HG03066 (cell line): ENCODE measurements at regions not wholly inside any gene's neighbourhood (a gene's known extent, or its start where the extent isn't known, plus 50 kb on each side); places are given as distances from the start of the nearest gene placed in this dataset.
"Not testable (repeated sequence)": the region's sequence is repeated elsewhere in the genome, so short reads cannot be mapped to it uniquely, and the experiment has no call there.

Source experiments
- ATAC-seq: cut with Tn5 transposase; IDR thresholded peaks from one replicate; pipeline ENCODE4 v1.9.1; 2021; ENCODE audit warnings: low read depth; ENCODE audit not compliant: unreplicated experiment

DNA sequence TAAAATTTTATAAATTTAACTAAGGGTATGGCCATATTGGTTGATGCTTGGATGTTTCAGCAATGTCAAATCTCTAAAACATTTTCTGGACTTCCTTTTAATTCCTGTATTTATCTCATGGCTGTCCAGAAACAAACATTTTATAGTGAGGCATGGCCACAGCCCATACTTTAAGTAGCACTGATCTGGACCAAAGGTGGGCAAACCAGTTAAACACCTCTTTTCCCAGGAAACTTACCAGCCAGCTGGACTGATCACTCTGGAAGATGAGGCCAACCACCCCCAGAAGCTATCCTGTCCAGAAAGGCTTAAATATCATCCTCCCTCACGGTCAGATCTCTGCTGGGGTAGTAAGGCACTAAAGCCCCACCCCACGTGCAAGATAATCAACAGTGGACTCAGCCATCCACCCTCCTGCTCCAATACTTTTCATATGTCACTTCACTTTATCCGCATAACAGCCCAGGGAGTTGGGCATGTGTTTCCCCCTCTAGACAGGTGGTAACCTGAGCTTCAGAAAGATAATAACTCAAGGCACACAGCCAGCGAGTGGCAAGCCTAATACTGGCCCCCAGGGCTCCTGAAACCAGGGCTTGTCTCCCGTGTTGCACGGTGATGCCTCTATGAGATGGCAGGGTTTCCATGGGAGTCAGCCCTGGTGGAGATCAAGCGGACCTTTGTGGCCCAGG, 120.5 kb upstream of the NGF start:
- ATAC-seq, result no peak

DNA sequence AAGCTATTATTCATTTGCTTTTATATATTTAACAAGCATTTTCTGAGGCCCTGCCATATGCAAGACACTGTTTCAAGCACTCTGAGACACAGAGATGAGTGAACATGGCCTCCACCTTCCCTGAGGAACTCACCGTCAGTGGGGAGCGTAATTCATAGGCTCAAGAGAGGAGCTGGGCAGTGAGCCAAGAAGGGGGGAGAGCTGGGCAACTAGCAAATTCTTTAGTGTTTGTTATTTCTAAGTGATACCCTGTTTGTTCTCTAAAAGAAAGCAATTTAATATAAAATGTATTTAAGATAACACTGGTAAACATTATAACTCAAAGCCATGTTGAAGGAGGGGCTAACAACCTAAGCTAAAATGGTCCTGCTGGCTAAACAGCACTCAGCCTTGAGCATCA, 119.2 kb upstream of the NGF start:
- no peak for ATAC-seq

DNA sequence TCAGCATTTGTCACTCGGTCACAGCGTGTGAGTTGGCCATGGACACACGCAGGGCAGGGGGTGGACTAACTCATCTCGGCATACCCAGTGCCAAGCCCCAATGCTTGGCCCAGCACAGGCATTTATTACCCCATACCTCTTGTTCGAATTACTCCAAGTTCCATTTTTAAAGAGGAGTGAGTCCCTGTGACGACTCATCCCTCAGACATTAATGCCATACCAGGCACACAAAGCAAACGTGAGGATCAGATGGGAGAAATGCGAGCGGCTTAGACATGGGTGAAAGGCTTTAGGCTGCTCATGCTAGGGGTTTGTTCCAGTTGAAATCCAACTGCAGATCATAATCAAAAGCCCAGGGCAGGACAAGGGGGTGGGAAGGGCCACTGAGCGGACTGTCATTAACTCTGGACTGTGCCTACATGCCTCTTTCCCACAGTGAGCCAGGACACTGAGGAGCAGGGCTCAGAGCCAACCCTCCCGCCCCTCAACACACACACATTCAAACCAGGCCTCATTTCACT, 118.5 kb upstream of the NGF start:
- no peak for ATAC-seq

DNA sequence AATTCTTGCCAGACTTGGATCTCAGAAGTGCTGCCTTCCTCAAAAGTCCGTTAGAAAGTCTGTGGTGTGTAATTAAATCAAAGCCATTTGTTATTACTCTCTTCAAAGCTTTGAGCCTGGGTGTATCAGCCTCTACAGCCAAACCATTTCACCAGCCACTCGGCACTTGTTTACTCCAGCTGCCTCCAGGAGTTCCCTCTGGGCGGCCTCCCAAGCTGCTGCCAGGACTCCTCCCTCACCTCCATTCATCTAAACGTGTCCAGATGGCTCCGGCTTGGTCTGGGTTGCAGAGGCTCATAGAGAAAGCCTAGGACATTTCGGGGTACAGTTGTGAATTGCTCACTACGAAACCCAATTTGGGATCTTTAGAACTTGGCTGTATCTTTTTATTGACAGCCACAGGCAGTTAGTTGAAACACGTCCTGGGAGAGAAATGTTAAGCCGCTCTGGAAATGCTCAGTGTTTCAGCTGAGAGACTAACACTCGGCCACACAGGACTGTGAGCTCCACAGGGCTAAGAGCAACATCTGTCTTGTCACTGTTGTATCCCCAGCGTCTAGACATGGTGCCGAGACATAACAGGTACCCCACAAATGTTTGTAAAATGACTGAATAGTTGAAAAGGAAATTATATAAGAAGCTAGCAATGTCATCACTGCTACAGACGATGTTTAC, 116.9 kb upstream of the NGF start:
- ATAC-seq, result no peak

DNA sequence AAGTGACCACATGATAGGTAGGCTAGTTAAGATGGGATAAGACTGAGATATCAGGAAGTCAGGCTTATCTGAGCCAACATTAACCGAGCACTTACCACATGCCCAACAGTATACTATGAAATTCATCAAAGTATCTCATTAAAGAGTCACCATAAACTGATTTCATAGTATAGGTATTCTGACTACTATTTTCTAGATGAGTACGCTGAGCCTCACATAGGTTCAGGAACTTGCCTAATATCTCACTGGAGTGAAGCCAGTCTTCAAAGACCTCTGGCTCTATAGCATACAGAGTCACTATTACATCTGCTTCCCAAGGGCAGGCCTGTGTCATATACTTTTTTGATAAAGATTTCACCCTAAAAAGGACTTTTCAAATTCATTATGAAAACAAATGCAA, 115.6 kb upstream of the NGF start:
- no peak for ATAC-seq

DNA sequence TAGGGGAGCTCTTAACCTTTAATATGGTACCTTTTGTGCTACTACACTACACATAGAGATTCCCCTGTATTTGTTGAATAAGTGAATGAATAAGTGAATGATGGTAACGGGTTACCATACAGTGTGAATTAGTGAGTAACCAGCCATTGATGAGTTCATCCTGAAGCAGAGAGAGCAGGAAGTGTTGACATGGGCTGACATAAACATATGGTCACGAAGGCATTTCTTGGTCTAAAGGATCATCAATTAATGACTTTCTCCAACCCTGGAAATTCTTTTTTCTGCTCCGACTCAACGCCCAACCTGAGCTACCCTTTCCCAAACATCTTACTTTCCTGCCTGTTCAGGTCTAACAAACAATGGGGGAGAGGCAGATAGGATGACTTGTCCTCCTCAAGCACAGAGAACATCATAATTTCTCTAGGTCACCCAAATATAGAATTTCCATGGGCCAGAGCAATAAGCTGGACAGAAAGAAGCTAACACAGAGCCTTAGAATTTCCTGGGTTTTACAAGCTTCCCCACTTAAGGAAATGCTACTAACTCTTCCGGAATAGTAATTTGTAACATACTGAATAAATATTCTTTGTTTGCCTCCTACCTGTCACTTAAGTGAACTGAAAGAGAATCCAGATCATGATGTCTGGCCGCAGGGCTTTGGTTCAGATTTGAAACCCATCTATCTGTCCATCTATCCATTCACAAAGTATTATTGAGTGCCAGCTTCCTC, 114.7 kb upstream of the NGF start:
- no peak for ATAC-seq

DNA sequence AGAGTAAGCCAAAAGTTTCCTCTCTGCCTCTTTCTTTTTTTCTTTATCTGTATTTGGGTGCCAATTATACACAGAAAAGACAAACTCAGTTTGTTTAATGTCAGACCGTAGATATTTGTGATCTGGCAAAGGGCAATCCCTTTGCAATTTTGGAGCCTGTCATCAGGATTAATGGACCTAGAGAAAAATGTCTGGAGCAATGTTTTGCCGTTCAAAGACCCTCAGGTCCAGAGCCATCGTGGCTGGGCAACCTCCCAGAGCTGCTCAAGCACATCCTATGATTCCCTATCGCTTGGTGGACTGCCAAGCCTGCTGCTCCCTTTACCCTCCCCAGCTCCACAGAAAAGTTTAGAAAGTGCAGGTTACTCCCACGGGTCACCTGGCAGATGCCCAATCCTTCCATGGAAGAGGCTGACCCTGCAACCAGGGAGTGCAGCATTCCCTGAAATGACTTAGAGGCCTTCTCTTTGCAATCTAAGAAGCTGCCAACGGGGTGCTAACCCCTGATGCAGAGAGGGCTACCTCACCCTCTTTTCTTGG, 112.5 kb upstream of the NGF start:
- no peak for ATAC-seq

DNA sequence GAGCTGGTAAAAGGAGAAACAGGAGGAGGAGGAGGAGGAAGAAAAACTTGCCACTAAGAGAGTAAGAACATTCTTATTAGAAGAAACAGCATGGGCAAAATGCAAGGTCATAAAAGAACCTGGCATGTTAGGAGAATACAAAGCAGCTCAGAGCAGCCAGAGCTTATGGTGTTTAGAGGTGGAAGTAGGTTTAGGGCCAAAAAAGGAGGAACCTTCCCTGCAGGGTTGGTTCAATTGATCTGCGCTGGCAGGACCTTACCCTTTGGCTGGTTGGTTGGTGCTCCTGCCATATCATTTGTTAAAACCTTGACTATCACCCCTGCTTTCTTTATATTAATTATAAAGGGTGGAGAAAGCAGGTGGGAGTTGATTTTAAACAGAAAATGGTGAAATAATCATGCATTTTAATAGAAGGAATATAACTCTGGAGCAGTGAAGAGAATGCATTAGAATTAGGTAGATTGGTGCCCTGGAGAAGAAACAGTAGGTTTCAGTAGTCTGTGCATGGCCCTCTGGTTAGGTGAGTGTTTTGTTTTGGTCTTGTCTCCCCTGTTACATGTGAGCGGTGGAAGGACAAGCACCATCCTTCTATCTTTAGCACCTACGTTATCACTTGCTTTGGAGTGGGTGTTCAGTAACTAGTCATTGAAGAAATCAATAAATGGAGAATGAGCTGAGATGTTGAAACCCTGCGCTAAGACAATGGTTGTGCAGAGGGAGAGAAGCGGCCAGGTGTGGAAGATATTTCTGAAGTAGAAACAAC, 110.4 kb upstream of the NGF start:
- no peak for ATAC-seq

DNA sequence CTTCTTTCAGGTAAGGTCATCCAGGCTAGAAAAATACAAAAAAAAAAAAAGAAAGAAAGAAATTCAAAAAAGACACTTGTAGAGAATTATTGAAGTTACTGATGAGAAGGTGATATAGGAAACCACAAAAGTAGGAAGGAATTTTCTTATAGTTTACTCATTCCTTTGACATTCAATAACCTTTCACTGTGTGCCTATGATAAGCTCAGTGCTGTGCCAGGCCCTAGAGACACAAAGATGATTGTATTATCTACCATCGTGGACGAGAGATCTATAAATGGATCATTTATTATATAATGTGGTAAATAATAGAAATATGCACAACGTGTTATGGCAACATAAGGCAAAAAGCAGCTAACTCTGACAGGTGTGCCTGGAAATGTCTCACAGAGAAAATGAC, 109.6 kb upstream of the NGF start:
- no peak for ATAC-seq

DNA sequence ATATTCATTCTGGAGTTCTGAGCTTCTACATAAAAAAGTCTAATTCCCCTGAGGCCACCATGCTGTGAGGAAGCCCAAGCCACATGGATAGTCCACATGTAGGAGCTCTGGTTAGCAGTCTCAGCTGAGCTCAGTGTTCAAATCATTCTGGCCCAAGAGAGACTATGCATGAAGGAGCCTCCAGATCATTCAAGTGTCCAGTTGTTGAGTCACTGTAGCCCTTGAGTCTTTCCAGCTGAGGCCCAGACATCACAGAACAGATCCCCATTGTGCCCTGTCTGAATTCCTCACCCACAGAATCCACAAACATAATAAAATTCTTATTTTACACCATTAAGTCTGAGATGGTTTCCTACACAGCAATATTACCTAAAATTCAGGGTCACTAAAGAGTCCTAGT, 107.0 kb upstream of the NGF start:
- no peak for ATAC-seq

DNA sequence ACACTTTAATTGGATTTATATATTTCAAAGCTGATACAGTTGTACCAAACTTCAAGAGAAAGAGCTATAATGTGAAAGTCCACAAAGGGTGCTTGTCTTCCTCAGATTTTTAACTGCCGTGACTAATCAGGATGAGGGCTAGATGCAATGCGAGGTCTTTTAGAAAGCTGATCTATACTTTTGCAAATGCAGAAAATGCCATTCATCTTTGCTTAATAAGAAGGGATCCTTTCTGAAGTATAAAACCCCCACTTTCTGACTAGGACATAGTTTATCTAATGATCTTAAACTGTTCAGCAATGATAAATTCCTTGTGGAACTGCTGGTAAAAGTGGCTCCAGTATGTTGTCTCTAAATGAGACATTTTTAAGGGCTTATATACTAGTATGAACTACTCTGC, 102.7 kb upstream of the NGF start:
- no peak for ATAC-seq

DNA sequence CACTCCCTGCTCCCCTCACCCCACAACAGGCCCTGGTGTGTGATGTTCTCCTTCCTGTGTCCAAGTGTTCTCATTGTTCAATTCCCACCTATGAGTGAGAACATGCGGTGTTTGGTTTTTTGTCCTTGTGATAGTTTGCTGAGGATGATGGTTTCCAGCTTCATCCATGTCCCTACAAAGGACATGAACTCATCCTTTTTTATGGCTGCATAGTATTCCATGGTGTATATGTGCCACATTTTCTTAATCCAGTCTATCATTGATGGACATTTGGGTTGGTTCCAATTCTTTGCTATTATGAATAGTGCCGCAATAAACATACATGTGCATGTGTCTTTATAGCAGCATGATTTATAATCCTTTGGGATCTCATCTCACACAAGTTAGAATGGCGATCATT, 101.5 kb upstream of the NGF start:
- not testable (repeated sequence) for ATAC-seq

DNA sequence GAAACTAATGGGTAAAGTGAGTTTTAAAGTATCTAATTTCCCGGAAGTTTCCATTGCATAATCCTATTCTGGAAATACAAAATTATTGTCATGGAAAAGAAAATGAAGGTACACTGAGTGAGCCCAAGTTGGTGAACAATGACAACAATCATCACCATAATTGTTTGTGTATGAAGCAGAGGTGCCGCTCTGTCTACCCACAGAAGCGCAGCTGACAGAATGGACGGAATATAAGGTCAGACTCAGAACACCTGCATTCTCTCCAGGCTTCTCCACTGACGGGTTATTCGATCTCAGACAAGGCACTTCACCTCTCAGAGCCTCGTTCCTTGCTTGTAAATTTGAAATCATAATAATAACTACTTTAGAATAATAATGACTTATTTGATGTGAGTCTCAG, 99.1 kb upstream of the NGF start:
- no peak for ATAC-seq

DNA sequence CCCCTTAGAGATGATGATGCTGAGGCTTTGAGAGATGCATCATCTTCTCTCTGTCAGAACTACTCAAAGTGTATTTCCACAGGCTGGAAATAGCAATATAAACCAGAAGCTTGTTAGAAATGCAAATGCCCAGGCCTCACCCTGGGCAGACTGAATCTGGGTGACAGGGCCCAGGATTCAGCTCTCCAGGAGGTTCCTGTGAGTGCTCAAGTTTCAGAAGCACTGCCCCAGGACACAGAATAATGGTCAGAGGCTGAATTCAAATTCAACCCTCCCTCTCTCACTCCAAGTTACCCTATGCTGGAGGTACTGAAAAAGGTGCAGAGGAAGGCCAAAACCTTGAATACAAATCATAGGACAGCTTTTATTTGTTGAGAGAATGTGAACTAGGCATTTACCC, 98.5 kb upstream of the NGF start:
- no peak for ATAC-seq

DNA sequence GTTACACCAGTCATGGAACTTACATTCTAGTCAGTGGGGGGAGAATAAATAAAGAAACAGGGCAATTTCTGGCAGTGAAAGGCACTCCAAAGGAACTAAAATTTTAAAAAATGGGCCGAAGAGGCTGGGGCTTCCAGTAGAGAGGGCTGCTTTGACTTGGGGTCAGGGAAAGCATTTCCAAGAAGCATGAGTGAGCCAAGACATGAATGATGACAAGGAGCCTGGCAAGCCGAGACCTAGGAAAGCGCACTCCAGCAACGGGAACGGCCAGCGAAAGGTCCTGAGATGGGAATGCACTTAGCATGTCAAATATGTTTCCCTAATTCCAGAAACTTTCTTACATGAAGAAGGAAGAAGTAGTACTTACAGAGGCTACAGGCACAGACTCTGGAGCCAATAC, 95.4 kb upstream of the NGF start:
- no peak for ATAC-seq

DNA sequence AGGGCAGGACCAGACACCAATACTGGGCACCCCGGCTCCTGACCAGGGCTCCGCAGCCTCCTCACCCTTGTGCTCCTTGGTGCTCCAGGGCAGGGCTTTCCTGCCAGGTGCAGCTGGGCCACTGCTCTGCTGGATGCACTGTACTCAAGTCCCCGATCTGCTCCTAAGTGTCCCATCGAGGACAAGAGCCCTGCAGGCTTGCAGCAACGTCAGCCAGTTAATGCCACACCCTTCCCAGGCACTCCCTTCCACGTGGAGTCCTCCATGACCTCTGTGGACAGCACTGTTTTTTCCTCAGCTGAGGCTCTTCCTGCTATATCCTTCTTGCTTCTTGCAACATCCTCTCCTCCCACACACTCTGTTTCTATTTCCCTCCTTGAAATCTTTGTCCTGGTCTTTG, 94.0 kb upstream of the NGF start:
- no peak for ATAC-seq

DNA sequence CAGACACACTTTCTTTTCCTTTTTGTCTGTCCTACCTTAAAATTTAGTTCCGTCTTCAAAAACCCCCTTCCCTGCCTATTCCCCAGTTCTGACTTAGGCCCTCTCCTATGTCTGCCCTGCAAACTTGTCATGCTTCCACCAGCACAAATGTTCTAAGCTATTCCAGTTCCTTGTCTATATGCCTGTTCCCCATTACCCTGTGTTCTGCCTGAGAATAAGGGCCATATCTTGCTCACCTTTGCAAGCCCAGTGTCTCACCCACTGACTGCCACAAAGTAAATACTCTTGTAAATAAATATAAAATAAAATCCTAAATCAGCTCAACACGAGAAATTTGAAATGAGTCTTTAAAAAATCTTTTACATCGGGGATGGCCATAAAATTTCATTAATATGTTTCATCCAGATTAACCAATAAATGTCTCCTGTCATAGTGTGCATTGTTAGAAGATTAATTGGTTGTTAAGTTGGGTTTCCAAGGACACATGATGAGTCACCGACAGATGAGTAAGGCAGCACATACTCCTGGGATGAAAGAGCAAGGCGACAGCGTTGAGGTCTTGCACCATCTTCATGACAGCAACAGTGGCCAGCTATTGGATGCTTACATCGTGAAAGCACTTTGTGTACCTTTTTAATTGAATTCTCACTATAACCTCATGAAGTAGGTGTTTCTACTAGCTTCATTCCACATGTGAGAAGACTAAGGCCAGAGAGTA, 92.6 kb upstream of the NGF start:
- ATAC-seq, result no peak

DNA sequence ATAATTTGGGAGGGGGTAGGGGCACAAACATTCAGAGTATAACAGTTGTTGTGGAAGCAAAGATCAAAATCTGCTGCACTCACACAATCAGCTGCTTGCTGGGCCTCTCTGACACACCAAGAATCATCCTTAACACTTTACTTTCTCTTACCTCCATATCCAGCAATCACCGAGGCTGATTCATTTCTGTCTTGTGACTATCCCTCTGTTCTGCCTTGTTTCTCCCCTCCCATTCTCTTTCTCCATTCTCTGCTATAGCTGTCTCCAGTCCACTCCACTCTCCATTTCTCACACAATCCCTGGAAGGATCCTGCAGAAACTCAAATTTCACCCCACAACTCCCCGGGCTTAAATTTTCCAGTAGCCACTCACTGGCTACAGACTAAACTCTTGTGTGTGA, 91.8 kb upstream of the NGF start:
- ATAC-seq, result no peak

DNA sequence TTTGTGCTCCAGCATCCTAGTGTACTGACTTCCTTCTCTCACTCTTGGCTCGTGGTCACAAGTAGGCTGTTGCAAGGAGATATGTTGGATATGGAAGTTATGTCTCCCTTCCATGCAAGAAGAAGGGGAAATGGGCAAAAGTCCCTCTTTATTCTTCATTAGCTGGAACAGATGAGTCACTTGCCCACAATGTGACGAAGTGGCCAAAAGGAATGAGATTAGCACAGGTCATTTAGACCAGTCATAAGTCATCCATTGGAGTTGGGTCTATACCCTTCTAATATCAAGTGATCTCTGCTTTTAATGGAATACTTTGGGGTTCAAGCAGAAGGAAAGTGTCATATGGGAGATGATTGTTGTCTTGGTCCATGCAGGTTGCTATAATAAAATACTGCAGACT, 91.2 kb upstream of the NGF start:
- ATAC-seq, result no peak

DNA sequence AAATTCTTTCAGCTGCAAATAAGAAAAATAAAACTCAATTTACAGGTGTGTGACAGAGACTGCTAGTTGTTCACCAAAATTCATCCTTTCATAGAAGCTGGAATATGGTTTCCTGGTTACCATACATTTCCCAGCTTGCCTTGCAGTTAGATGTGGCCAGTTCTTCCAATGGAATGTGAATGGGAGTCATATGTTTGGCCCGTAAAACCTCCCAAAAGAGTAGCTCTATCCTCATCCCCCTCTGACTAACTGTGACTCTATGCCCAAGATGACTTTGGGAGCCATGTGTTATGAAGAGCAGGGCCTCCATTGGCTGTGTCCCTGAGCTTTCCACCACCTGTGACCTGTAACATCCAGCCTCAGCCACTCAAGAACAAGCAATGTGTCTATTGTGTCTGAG, 90.6 kb upstream of the NGF start:
- ATAC-seq, result no peak
